HepG2 (cell line): ENCODE measurements at regions not wholly inside any gene's neighbourhood (a gene's known extent, or its start where the extent isn't known, plus 50 kb on each side); places are given as distances from the start of the nearest gene placed in this dataset.

Experiments
- ATAC-seq: fragments of 200-7000 bp; cut with Tn5 transposase; 3 replicates; pipeline ENCODE4 v1.9.1; 2020; ENCODE audit warnings: mild to moderate bottlenecking, moderate library complexity
- BruUV-seq: library from RNA; stranded (reverse); fragments of 400-500 nt; replicated peaks from 2 replicates; lab custom pipeline; 2021; lab: Mats Ljungman, UMichigan
- CTCF ChIA-PET: fragments of 300-600 bp; formaldehyde crosslinking; extraction: SDS; loops from one replicate; lab custom pipeline; 2021; ENCODE audit warnings: low total read pairs, inconsistent platforms, low intra/inter-chr PET ratio; lab: Yijun Ruan, JAX
- POLR2A ChIA-PET: fragments of 350-600 bp; sonication (Branson Sonifier 250); formaldehyde crosslinking; loops from one replicate; lab custom pipeline; 2020; ENCODE audit warnings: antibody characterized with exemption, inconsistent platforms; lab: Yijun Ruan, JAX
- DNase-seq: peaks from one replicate; pipeline ENCODE4 v3.0.0-alpha.2; 2015; ENCODE audit warnings: low spot score
- FAIRE-seq: peaks from 3 replicates; lab custom pipeline; 2011; peaks lifted over from hg19 to GRCh38; lab: Jason Lieb, UNC
- H2AFZ ChIP-seq: one replicate; pipeline ENCODE4 v1.6.1; 2011; ENCODE audit warnings: low read length, inconsistent platforms
- H3K27ac ChIP-seq: fragments of 300-600 bp; 3 replicates; pipeline ENCODE4 v1.8.0; 2011; ENCODE audit warnings: mixed run types, mild to moderate bottlenecking, mixed read lengths, low read length, inconsistent platforms; ENCODE audit not compliant: insufficient read depth; ENCODE audit errors: extremely low read length
- H3K27me3 ChIP-seq, 2 experiments: fragments of 200-600 bp in 1 of 2; 2 replicates in 1 of 2; 3 replicates in 1 of 2; pipeline versions ENCODE4 v1.6.0 to v1.8.0; 2011; ENCODE audit warnings: low read length in 2 of 2, mild to moderate bottlenecking in 2 of 2, moderate library complexity in 2 of 2, inconsistent platforms in 1 of 2; ENCODE audit not compliant: insufficient read depth in 2 of 2, control insufficient read depth in 1 of 2
- H3K36me3 ChIP-seq, 2 experiments: fragments of 200-600 bp in 1 of 2; replicated peaks in 1 of 2; 2 replicates in 1 of 2; 3 replicates in 1 of 2; pipeline versions ENCODE4 v1.5.1 to v1.8.0; 2011; ENCODE audit warnings: low read length in 2 of 2, inconsistent platforms in 1 of 2; ENCODE audit not compliant: insufficient read depth in 2 of 2, control insufficient read depth in 1 of 2
- H3K4me1 ChIP-seq: 2 replicates; pipeline ENCODE4 v1.5.1; 2012; ENCODE audit warnings: low read length, inconsistent platforms; ENCODE audit not compliant: insufficient read depth
- H3K4me2 ChIP-seq: 2 replicates; pipeline ENCODE4 v1.6.0; 2011; ENCODE audit warnings: low read depth, low read length, inconsistent platforms
- H3K4me3 ChIP-seq, 3 experiments: fragments of 200-600 bp in 1 of 3; sonication (generic), shearing (Covaris generic) in 1 of 3; replicated peaks in 1 of 3; 2 replicates each; pipeline ENCODE4 v1.5.1; 2011 to 2016; ENCODE audit warnings: low read length in 3 of 3, inconsistent platforms in 2 of 3, low read depth in 2 of 3, mild to moderate bottlenecking in 2 of 3, control low read depth in 1 of 3, mixed read lengths in 1 of 3; ENCODE audit not compliant: insufficient read depth in 1 of 3
- H3K79me2 ChIP-seq: one replicate; pipeline ENCODE4 v1.6.1; 2011; ENCODE audit warnings: low read length, inconsistent platforms; ENCODE audit not compliant: insufficient read depth
- H3K9ac ChIP-seq: 2 replicates; pipeline ENCODE4 v1.6.0; 2011; ENCODE audit warnings: mild to moderate bottlenecking, low read depth, low read length, inconsistent platforms; ENCODE audit not compliant: insufficient read depth
- H3K9me3 ChIP-seq: 2 replicates; pipeline ENCODE4 v1.5.1; 2012; ENCODE audit warnings: mild to moderate bottlenecking, low read length
- H4K20me1 ChIP-seq: 2 replicates; pipeline ENCODE4 v1.6.0; 2011; ENCODE audit warnings: inconsistent platforms, mild to moderate bottlenecking, low read length, moderate library complexity; ENCODE audit not compliant: insufficient read depth
- MAFF ChIP-seq: IDR thresholded peaks from 2 replicates; pipeline ENCODE4 v1.6.1; 2011; ENCODE audit warnings: low read depth, low read length, improper control_type of control experiment
- MAFK ChIP-seq, 2 experiments: IDR thresholded peaks in 1 of 2; conservative IDR thresholded peaks in 1 of 2; 2 replicates each; pipeline ENCODE4 v1.6.1; 2011; ENCODE audit warnings: improper control_type of control experiment in 2 of 2, low read length in 2 of 2
- NONO ChIP-seq, 2 experiments: fragments of 450-650 bp in 1 of 2; sonication (generic) in 1 of 2; formaldehyde crosslinking in 1 of 2; IDR thresholded peaks in 1 of 2; conservative IDR thresholded peaks in 1 of 2; 2 replicates each; pipeline versions ENCODE4 v1.6.1 to v1.8.0; 2017 to 2022; ENCODE audit warnings: mild to moderate bottlenecking in 1 of 2, missing genetic modification reagents in 1 of 2, moderate library complexity in 1 of 2
- POLR2AphosphoS2 ChIP-seq: IDR thresholded peaks from 2 replicates; pipeline ENCODE4 v1.6.1; 2011; ENCODE audit warnings: low read depth, low read length, improper control_type of control experiment
- SMAD9 ChIP-seq: sonication (generic); formaldehyde crosslinking; IDR thresholded peaks from 2 replicates; pipeline ENCODE4 v1.5.1; 2020; ENCODE audit warnings: mild to moderate bottlenecking, missing genetic modification reagents
- ZNF225 ChIP-seq: sonication (generic); formaldehyde crosslinking; IDR thresholded peaks from 2 replicates; pipeline ENCODE4 v1.4.0; 2020; ENCODE audit warnings: mild to moderate bottlenecking, missing genetic modification reagents
- ZNF354B ChIP-seq: sonication (generic); formaldehyde crosslinking; IDR thresholded peaks from 2 replicates; pipeline ENCODE4 v1.8.0; 2022; ENCODE audit warnings: mild to moderate bottlenecking, missing genetic modification reagents
- ZNF430 ChIP-seq: sonication (generic); formaldehyde crosslinking; IDR thresholded peaks from 2 replicates; pipeline ENCODE4 v1.9.0; 2021; ENCODE audit warnings: mild to moderate bottlenecking, missing genetic modification reagents
- WGBS: methylation state at CpG from one replicate; pipeline ENCODE4 v1.1.6; 2017; ENCODE audit warnings: low lambda C conversion rate; 5-methylcytosine and 5-hydroxymethylcytosine counted together
- in situ Hi-C: cut with HindIII; loops from 2 replicates; pipeline ENCODE4 v1.10.0; 2017; ENCODE audit warnings: low pct_unique_long_range_greater_than_20kb; ENCODE audit not compliant: extremely low pct_ligation_motif_present
- intact Hi-C: fragments of 100-400 bp; cut with micrococcal nuclease; formaldehyde crosslinking; loops from one replicate; pipeline ENCODE4 v1.10.0; 2022; ENCODE audit not compliant: unreplicated experiment
- TF ChIP-seq, protein P1 (sequence below): sonication (generic); formaldehyde crosslinking; IDR thresholded peaks from 2 replicates; pipeline ENCODE4 v1.4.0; 2020; ENCODE audit warnings: missing genetic modification reagents
- TF ChIP-seq, protein P2 (sequence below): IDR thresholded peaks from 2 replicates; pipeline ENCODE4 v1.6.1; 2016
- TF ChIP-seq, protein P3 (sequence below): sonication (generic); formaldehyde crosslinking; IDR thresholded peaks from 2 replicates; pipeline ENCODE4 v1.5.1; 2020; ENCODE audit warnings: missing genetic modification reagents, mild to moderate bottlenecking, borderline replicate concordance
- TF ChIP-seq, protein P4 (sequence below): sonication (generic); formaldehyde crosslinking; IDR thresholded peaks from 2 replicates; pipeline ENCODE4 v1.5.0; 2020; ENCODE audit warnings: mild to moderate bottlenecking, low read depth, missing genetic modification reagents, borderline replicate concordance

DNA sequence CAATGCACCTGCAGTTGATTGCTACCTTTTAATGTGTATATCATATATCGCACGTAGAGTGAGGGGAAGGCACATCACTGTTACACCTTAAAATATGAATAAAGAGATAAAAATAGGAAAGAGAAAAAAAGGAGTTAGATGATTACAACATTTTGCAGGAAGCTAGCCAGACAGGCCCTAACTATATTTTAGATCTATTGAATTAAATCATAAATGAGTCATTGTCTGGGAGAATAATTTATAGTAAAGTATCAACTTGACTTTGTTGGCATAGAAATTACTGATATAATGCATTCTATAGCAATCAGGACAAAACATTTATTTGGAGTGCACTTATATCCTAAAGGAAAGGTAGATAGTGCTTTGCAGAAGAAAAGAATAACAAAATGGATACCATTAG, 384.9 kb upstream of the NXPH2 start (continued):
- TF ChIP-seq, protein P1, sequence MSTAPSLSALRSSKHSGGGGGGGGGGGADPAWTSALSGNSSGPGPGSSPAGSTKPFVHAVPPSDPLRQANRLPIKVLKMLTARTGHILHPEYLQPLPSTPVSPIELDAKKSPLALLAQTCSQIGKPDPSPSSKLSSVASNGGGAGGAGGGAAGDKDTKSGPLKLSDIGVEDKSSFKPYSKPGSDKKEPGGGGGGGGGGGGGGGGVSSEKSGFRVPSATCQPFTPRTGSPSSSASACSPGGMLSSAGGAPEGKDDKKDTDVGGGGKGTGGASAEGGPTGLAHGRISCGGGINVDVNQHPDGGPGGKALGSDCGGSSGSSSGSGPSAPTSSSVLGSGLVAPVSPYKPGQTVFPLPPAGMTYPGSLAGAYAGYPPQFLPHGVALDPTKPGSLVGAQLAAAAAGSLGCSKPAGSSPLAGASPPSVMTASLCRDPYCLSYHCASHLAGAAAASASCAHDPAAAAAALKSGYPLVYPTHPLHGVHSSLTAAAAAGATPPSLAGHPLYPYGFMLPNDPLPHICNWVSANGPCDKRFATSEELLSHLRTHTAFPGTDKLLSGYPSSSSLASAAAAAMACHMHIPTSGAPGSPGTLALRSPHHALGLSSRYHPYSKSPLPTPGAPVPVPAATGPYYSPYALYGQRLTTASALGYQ (CRISPR knock-in tag), result no peak
- no peak for TF ChIP-seq SMAD9 (CRISPR knock-in tag)
- no peak for TF ChIP-seq ZNF430 (CRISPR knock-in tag)
- TF ChIP-seq, protein P2, sequence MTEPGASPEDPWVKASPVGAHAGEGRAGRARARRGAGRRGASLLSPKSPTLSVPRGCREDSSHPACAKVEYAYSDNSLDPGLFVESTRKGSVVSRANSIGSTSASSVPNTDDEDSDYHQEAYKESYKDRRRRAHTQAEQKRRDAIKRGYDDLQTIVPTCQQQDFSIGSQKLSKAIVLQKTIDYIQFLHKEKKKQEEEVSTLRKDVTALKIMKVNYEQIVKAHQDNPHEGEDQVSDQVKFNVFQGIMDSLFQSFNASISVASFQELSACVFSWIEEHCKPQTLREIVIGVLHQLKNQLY (CRISPR knock-in tag), result no peak
- TF ChIP-seq NONO (IDR thresholded peaks at IDR 0.05), result no peak
- TF ChIP-seq NONO (CRISPR knock-in tag; conservative IDR thresholded peaks at IDR 0.05), result no peak
- no peak for TF ChIP-seq ZNF225
- TF ChIP-seq, protein P3, sequence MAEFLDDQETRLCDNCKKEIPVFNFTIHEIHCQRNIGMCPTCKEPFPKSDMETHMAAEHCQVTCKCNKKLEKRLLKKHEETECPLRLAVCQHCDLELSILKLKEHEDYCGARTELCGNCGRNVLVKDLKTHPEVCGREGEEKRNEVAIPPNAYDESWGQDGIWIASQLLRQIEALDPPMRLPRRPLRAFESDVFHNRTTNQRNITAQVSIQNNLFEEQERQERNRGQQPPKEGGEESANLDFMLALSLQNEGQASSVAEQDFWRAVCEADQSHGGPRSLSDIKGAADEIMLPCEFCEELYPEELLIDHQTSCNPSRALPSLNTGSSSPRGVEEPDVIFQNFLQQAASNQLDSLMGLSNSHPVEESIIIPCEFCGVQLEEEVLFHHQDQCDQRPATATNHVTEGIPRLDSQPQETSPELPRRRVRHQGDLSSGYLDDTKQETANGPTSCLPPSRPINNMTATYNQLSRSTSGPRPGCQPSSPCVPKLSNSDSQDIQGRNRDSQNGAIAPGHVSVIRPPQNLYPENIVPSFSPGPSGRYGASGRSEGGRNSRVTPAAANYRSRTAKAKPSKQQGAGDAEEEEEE (CRISPR knock-in tag), result no peak
- TF ChIP-seq, protein P4, sequence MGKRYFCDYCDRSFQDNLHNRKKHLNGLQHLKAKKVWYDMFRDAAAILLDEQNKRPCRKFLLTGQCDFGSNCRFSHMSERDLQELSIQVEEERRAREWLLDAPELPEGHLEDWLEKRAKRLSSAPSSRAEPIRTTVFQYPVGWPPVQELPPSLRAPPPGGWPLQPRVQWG, result no peak
- no peak for TF ChIP-seq POLR2AphosphoS2

DNA sequence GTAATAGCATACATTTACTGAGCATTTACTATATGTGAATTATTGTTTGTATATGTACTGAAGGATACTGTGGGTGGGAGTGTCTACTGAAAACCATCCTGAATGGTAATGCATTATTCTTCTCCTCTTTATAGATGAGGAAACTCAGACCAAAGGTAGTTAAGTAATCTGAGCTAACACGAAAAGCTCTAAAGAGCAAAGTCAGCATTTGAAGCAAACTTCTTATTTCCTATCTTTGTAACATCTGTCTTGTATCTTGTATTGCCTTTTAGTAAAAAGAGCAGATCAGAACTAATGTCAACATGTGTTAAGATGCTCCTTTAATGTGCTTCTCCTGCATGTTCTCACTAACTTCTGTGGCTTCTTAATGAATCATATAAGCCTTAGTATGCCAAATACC, 382.8 kb upstream of the NXPH2 start:
- 0% methylated on average over 1 of the region's 1 CpG for WGBS
- no peaks in the 10 kb centered on the region for H4K20me1 ChIP-seq
- FAIRE-seq (no peak), ATAC-seq (no peak), DNase-seq (no peak)
- in situ Hi-C loops (no loop called here), intact Hi-C loops (no loop called here)
- POLR2A ChIA-PET, result no interaction called here
- CTCF ChIA-PET, result no interaction called here
- H3K36me3 ChIP-seq, result no peaks in the 10 kb centered on the region
- no peaks in the 10 kb centered on the region for H3K79me2 ChIP-seq
- no peak overlapping the region for H3K4me3 ChIP-seq
- TF ChIP-seq MAFF (peak; percentile 68), ZNF354B (CRISPR knock-in tag) (no peak), MAFK (conservative IDR thresholded peaks at IDR 0.05 in 1 of 2, IDR thresholded peaks at IDR 0.05 in 1 of 2; ENCODE audit: low read length in 2 of 2) (peak; percentile 67 to 80)
- no peak overlapping the region for H3K27ac ChIP-seq
- no TSS peak for BruUV-seq
- no peaks in the 10 kb centered on the region for H3K9me3 ChIP-seq
- no peak overlapping the region for H3K4me2 ChIP-seq
- no peak overlapping the region for H2AFZ ChIP-seq
- no peak overlapping the region for H3K9ac ChIP-seq
- no peaks in the 10 kb centered on the region for H3K4me1 ChIP-seq
- no peaks in the 10 kb centered on the region for H3K27me3 ChIP-seq
